ENCODE measurements at regions not wholly inside any gene's neighbourhood (a gene's known extent, or its start where the extent isn't known, plus 50 kb on each side); places are given as distances from the start of the nearest gene placed in this dataset.

- DNase-seq, result no peak
- H3K4me3 Mint-ChIP-seq, result no peak overlapping the region
- H3K27me3 Mint-ChIP-seq, result peaks cover 29% of the 10 kb centered on the region
- no peaks in the 10 kb centered on the region for H3K36me3 Mint-ChIP-seq (ENCODE audit: low read depth)
- H3K9me3 Mint-ChIP-seq (ENCODE audit: low read depth), result no peaks in the 10 kb centered on the region
- H3K27ac Mint-ChIP-seq, result no peak overlapping the region
- intact Hi-C loops (cut with DNase I, micrococcal nuclease), result no loop called here
- ATAC-seq, result no peak
- ChIA-PET POLR2A (no interaction called here), CTCF (interaction anchor here (0.9 to 1.5 kb wide), 2 partner anchors 9 to 48 kb away, joined by 3 to 4 read pairs; no protein-coding TSS in a partner anchor)
- peaks cover under 1% of the 10 kb centered on the region for H3K4me1 Mint-ChIP-seq
These were observed 79.5 kb upstream of the LEP start for GRCh38 chr7:128161466-128162125.

GRCh38 chr7:128162666-128163065, 78.4 kb upstream of the LEP start:
- H3K4me3 Mint-ChIP-seq, result no peak overlapping the region
- CTCF ChIA-PET, result interaction anchor here (0.7 to 1.0 kb wide), 3 partner anchors 9 to 309 kb away, joined by 3 read pairs; no protein-coding TSS in a partner anchor
- H3K9me3 Mint-ChIP-seq (ENCODE audit: low read depth), result no peaks in the 10 kb centered on the region
- POLR2A ChIA-PET, result no interaction called here
- intact Hi-C loops (cut with DNase I, micrococcal nuclease), result no loop called here
- H3K4me1 Mint-ChIP-seq, result peaks cover 2% of the 10 kb centered on the region
- H3K27ac Mint-ChIP-seq, result no peak overlapping the region
- no peak for ATAC-seq
- DNase-seq, result no peak
- no peaks in the 10 kb centered on the region for H3K36me3 Mint-ChIP-seq (ENCODE audit: low read depth)
- H3K27me3 Mint-ChIP-seq, result peaks cover 31% of the 10 kb centered on the region

DNA sequence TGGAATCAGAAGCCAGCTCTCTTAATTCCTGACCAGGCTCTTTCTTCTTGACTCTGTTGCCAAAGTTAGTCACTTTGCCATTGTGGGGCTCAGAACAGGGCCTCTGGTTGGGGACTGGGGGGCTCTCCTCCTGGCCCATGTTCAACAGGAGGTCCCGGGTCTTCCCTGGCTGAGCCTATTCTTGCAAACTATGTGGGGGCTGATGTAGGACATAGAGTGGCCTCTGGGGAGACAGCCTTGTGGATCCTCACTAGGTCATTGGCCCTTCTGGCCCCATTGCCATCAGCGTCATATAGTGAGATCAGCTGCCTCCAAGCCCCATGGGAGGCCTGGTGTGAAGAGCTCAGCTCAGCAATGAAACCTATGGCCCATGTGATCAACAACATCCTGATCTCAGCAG, 77.6 kb upstream of the LEP start:
- Mint-ChIP-seq H3K9me3 (ENCODE audit: low read depth) (no peaks in the 10 kb centered on the region), H3K36me3 (ENCODE audit: low read depth) (no peaks in the 10 kb centered on the region), H3K27me3 (peaks cover 35% of the 10 kb centered on the region), H3K27ac (no peak overlapping the region), H3K4me3 (no peak overlapping the region), H3K4me1 (peaks cover 4% of the 10 kb centered on the region)
- CTCF ChIA-PET, result interaction anchor here (0.6 to 1.0 kb wide), 2 partner anchors 10 to 42 kb away, joined by 3 read pairs; no protein-coding TSS in a partner anchor
- POLR2A ChIA-PET, result no interaction called here
- DNase-seq, result no peak
- no peak for ATAC-seq
- intact Hi-C loops (cut with DNase I, micrococcal nuclease), result no loop called here

DNA sequence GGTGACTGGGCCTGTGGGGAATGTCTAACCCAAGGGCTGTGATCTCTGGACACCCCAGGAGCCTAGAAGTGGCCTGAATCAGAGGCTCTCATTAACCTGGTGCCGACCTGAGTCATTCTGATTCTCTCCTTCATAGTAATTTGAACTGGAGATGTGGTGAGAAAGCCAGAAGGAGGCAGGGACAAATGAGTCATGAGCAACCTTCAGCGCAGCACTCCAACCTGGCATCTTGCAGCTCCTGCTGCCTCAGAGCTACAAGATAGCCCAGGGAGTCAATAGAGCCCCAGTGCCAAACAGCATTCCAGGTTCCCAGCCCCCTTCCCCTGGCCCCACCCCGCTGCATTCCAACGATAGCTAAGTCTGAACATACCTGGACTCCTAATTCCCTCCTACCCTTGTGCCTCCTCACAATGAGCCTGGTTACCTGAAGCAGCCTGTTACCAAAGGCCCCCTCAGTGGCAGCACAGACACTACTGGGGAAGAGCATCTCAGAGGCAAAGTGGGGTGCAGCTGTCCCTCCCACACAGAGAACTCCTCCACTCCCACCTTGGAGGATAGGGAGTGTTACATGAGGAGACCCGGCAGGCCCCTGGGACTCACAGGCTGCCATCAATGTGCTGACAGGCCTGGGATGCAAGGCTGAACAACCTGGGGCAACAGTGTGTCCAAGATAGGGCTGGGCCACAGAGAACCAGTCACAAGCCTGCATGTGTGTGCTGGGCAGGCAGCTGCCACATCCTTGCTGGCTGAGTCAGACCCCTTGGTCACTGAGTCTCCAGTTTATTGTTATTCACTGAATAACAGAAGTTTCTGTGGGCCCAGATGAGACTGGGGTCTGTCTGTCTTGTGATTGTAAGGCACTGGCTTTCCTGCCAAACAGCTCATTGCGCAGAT, 76.8 kb upstream of the LEP start:
- peak; percentile 40 for ATAC-seq
- CTCF ChIA-PET, result interaction anchor here (0.6 to 1.5 kb wide), 3 partner anchors 29 to 42 kb away, joined by 3 to 5 read pairs (median 3); no protein-coding TSS in a partner anchor

DNA sequence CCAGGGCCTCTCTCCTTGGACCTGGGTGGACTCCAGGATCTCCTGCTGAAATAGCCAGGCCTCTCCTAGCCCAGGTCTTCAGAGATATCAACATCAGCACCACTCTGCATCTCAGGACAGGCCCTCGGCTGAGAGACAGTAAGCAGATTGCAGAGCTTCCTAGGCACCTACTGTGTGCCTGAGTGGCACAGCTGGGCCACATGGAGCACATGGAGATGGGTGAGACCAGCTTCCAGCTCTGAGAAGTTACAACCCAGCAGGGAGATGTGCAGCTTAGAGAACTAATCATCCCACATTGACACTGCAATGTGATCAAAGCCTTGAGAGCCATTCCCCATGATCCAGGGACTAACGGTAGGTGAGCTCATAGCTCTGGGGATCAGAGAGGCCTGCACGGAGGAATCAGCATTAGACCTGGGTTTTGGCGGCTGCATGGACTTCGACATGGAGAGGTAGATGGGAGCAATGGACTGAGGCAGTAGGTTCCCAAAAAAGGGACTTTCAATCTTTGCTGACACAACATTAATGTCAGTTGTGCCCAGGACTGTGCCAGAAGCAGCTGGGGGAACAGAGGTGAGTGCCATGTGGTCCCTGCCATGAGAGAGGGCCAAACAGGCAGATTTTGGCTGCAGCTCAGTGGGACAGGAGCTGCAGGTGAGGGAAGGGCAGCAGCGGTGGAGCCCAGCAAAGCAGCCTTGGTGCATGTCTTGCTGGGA, 76.0 kb upstream of the LEP start:
- Mint-ChIP-seq H3K4me1 (peaks cover 5% of the 10 kb centered on the region), H3K27me3 (peaks cover 47% of the 10 kb centered on the region), H3K27ac (no peak overlapping the region), H3K36me3 (ENCODE audit: low read depth) (no peaks in the 10 kb centered on the region), H3K9me3 (ENCODE audit: low read depth) (no peaks in the 10 kb centered on the region), H3K4me3 (no peak overlapping the region)
- DNase-seq, result no peak
- intact Hi-C loops (cut with DNase I, micrococcal nuclease), result no loop called here
- ATAC-seq, result no peak
- CTCF ChIA-PET, result interaction anchor here (0.6 to 1.5 kb wide), 3 partner anchors 11 to 33 kb away, joined by 3 to 5 read pairs (median 3); no protein-coding TSS in a partner anchor
- POLR2A ChIA-PET, result no interaction called here

More for the DNA sequence above, 76.8 kb upstream of the LEP start:
- intact Hi-C loops (cut with DNase I, micrococcal nuclease), result no loop called here
- Mint-ChIP-seq H3K36me3 (ENCODE audit: low read depth) (no peaks in the 10 kb centered on the region), H3K4me1 (peaks cover 5% of the 10 kb centered on the region), H3K27me3 (peaks cover 40% of the 10 kb centered on the region), H3K27ac (no peak overlapping the region), H3K4me3 (no peak overlapping the region), H3K9me3 (ENCODE audit: low read depth) (no peaks in the 10 kb centered on the region)
- DNase-seq, result peak; percentile 24
- POLR2A ChIA-PET, result no interaction called here

DNA sequence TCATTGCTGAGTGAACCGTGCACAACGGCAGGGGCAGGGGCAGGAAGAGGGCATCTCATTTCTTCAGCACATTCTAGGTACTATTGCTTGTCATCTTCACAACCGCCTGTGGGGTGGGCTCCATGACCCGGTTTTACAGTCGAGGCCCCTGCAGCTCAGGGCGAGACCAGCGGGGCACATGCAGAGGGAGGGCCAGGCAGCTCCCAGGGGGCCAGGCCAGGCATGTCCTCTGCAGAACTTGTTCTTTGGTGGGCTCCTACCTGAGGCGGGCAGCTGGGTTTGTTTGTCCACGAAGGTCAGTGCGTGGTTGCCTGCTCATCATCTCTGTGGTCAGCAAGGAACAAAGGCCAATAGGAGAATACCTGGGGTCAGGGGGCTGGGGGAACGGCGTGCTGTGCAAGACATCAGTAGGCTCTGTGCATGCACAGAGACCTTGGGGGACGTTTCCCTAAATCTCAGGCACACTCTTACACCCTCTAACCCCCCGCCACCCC, 75.1 kb upstream of the LEP start:
- Mint-ChIP-seq H3K27me3 (peaks cover 47% of the 10 kb centered on the region), H3K4me3 (no peak overlapping the region), H3K9me3 (ENCODE audit: low read depth) (no peaks in the 10 kb centered on the region), H3K27ac (no peak overlapping the region), H3K36me3 (ENCODE audit: low read depth) (no peaks in the 10 kb centered on the region), H3K4me1 (peaks cover 5% of the 10 kb centered on the region)
- POLR2A ChIA-PET, result no interaction called here
- DNase-seq (no peak), ATAC-seq (no peak)
- CTCF ChIA-PET, result interaction anchor here (1.0 to 1.5 kb wide), 2 partner anchors 12 to 31 kb away, joined by 3 to 5 read pairs; no protein-coding TSS in a partner anchor
- intact Hi-C loops (cut with DNase I, micrococcal nuclease), result loop anchor here in 1 of 2 experiments (2.0 kb wide), 1 partner anchor 29 kb away; no protein-coding TSS in a partner anchor

GRCh38 chr7:128166603-128167041, 74.5 kb upstream of the LEP start:
- CTCF ChIA-PET, result interaction anchor here (0.6 kb wide), 1 partner anchor 31 kb away, joined by 3 read pairs; no protein-coding TSS in a partner anchor
- peak; percentile 22 for DNase-seq

GRCh38 chr7:128167042-128167701, 73.9 kb upstream of the LEP start:
- H3K9me3 Mint-ChIP-seq (ENCODE audit: low read depth), result no peaks in the 10 kb centered on the region
- ATAC-seq (peak; percentile 44), DNase-seq (peak; percentile 45)
- no peak overlapping the region for H3K27ac Mint-ChIP-seq
- CTCF ChIA-PET, result interaction anchor here (0.6 kb wide), 1 partner anchor 32 kb away, joined by 3 read pairs; no protein-coding TSS in a partner anchor
- no peaks in the 10 kb centered on the region for H3K36me3 Mint-ChIP-seq (ENCODE audit: low read depth)
- intact Hi-C loops (cut with DNase I, micrococcal nuclease), result loop anchor here in 1 of 2 experiments (2.0 kb wide), 1 partner anchor 30 kb away; no protein-coding TSS in a partner anchor
- peaks cover 5% of the 10 kb centered on the region for H3K4me1 Mint-ChIP-seq
- POLR2A ChIA-PET, result interaction anchor here (0.6 kb wide), 1 partner anchor 37 kb away, joined by 4 read pairs; no protein-coding TSS in a partner anchor
- H3K4me3 Mint-ChIP-seq, result peak overlapping the region; percentile 61
- peaks cover 49% of the 10 kb centered on the region for H3K27me3 Mint-ChIP-seq

More at GRCh38 chr7:128166603-128167041, 74.5 kb upstream of the LEP start:
- H3K36me3 Mint-ChIP-seq (ENCODE audit: low read depth), result no peaks in the 10 kb centered on the region
- H3K4me3 Mint-ChIP-seq, result peak overlapping the region; percentile 63
- peaks cover 49% of the 10 kb centered on the region for H3K27me3 Mint-ChIP-seq
- intact Hi-C loops (cut with DNase I, micrococcal nuclease), result loop anchor here in 1 of 2 experiments (2.0 kb wide), 1 partner anchor 30 kb away; no protein-coding TSS in a partner anchor
- no peak for ATAC-seq
- peaks cover 5% of the 10 kb centered on the region for H3K4me1 Mint-ChIP-seq
- no peaks in the 10 kb centered on the region for H3K9me3 Mint-ChIP-seq (ENCODE audit: low read depth)
- H3K27ac Mint-ChIP-seq, result no peak overlapping the region
- POLR2A ChIA-PET, result interaction anchor here (0.6 kb wide), 1 partner anchor 37 kb away, joined by 4 read pairs; no protein-coding TSS in a partner anchor

DNA sequence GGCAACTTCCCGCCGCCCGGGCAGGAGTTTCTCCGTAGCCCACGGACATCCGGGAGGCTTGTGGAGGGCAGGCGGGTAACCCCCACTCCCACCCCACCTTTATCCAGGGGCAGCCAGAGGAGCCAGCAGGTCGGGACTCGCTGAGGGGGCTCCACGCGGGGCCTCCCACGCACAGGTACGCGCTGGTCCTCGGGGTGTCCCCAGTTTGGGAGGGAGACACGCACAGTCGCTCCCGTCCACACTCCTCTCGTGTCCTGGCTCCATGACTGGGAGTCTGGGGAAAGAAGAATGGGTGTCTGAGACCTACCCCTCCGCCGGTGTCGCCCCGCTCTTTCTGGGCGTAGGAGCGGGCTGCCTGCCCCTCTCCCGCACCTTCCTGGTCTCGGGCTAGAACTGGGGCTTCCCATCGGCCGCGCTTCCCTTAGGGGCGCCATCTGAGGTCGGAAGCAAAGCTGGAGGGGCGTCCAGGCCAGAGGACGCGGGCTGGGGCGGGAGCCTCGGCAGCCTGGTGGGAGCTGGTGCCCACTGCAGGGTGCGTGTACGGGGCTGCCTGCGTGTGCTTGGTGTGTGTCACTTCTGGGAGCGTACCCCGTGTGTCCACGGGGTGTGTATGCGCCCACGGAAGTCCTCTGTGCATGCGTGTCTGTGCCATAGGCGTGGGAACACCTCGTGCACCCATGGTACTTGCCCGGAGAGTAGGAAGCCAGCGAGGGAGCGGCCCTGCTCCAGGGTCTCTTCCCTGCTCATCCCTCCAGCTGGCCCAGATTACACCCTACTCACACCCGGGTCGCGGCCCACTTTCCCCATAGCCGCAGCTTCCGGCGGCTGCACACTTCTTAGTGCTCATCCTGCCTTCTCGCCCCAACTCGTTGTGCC, 73.0 kb upstream of the LEP start:
- DNase-seq (peak; percentile 13), ATAC-seq (no peak)
- Mint-ChIP-seq H3K27ac (no peak overlapping the region), H3K4me1 (peaks cover 5% of the 10 kb centered on the region), H3K36me3 (ENCODE audit: low read depth) (no peaks in the 10 kb centered on the region), H3K4me3 (peak overlapping the region; percentile 19), H3K27me3 (peaks cover 43% of the 10 kb centered on the region), H3K9me3 (ENCODE audit: low read depth) (no peaks in the 10 kb centered on the region)
- ChIA-PET CTCF (interaction anchor here (1.1 kb wide), 1 partner anchor 32 kb away, joined by 3 read pairs; no protein-coding TSS in a partner anchor), POLR2A (no interaction called here)
- intact Hi-C loops (cut with DNase I, micrococcal nuclease), result loop anchor here in 1 of 2 experiments (2.0 kb wide), 1 partner anchor 31 kb away; no protein-coding TSS in a partner anchor

All from activated CD4-positive, alpha-beta T cell treated with anti-CD3 and anti-CD28 coated beads for 36 hours (primary cell).